ENCODE measurements at regions not wholly inside any gene's neighbourhood (a gene's known extent, or its start where the extent isn't known, plus 50 kb on each side); places are given as distances from the start of the nearest gene placed in this dataset.

- no peak for TF ChIP-seq CTCF (IDR thresholded peaks at IDR 0.05)
- no peak for TF ChIP-seq POLR2A (IDR thresholded peaks at IDR 0.05)
Observed at GRCh38 chr10:133008736-133009135, 66.4 kb upstream of the CFAP46 start.

Measured in body of pancreas (tissue), 4 donors.